GM19395 (cell line): ENCODE measurements at regions not wholly inside any gene's neighbourhood (a gene's known extent, or its start where the extent isn't known, plus 50 kb on each side); places are given as distances from the start of the nearest gene placed in this dataset.

Experiments
- ATAC-seq: cut with Tn5 transposase; IDR thresholded peaks from one replicate; pipeline ENCODE4 v1.9.1; 2021; ENCODE audit warnings: mild to moderate bottlenecking, moderate library complexity; ENCODE audit not compliant: unreplicated experiment

DNA sequence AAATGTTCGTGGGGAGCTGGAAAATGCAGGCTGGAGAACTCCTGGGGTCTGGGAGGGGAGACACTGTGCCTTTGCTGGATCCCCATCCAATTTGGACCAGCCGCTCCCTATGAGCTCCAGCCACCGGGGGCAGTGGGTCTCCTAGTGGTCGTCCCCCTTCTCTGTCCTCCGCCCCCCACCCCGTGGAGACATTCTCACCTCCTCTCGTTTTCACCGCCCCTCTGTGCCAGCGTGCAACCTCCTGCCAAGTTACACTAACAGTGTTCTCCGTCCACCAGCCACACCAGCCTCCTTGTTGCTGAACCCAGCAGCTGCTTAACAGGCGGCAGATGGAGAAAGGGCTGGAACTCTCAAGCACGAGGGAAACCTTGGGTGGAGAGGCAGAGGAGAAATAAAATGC, 67.4 kb upstream of the SOX9 start:
- ATAC-seq, result no peak

DNA sequence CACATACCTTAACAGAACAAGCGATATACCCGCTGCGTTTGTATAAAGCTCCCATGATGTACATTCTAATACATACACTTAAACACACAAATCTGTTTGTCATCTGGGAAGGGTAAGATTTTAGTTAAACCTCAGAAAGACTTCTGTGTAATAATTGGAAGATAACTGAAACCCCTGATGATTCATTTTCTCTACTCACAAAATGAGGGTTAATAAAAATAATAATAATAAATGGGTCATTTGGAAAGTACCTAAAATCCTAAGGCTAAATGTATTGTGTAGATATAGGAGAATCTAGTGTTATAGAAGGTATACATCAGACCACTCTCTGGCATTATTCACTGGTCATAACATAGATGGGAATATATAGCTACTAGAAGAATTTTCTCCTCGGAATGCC, 64.7 kb upstream of the SOX9 start:
- no peak for ATAC-seq

GRCh38 chr17:72056727-72057290, 64.0 kb upstream of the SOX9 start:
- ATAC-seq, result no peak

- no peak for ATAC-seq
Measured at GRCh38 chr17:72060084-72060483, 60.7 kb upstream of the SOX9 start.

GRCh38 chr17:72063262-72063661, 57.6 kb upstream of the SOX9 start:
- ATAC-seq, result no peak

DNA sequence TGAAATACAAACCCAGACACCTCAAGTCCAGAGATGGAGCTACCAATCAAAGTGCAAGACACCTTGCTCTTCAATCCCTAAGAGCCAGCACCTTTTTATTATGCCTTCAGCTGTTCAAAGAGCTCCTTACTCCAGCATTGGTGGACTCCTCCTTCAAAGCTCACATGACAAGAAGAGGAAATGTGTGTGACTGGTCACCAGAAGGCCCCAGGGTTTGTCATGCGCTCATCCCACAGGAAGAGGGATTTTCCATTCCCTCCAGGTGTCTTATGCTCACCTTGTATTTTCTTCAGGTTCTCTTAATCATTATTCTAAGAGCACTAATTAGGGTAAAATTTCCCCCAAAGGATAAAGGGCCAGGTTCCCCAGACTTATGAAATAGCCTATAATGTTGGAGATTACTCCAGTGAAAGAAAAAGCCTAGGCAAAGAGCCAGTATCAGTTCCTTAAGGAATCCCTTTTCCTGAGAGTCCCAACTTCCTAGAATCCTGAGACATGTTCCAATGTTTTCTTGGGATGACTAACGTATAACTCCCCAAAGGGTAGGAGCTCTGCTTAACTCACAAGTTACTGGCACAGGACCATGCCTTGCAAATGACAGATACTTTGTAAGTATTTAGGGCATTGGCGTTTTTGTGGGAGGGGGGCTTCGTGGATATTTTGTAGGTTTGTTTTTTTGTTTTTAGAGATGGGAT, 56.9 kb upstream of the SOX9 start:
- ATAC-seq, result no peak

DNA sequence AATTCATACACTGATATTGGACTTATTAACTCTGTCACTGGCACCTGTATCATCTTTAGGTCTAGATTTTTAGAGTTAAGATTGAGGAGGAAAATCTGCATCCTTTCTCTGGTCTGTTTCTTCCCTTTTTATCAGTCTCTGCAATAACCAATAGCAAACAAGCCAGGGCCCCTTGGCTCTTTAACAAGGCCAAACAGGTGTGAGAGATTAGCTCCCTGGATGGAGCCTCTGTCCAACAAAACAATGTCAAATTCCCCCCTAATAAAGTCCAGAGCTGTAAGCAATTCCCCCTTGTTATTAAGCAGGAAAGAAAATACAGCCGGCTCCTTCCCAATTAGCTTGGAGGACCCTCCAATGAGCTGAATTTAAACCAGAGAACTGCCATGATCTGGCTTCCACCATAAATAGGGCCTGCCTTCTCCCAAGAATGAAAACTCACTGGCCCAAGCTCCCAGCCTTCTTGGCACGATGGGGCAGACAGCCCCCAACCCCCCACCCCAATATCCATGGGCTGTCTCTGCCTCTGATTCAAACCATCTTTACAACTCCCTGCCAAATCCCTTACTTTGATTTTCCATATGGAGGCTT, 56.1 kb upstream of the SOX9 start:
- ATAC-seq, result no peak

GRCh38 chr17:72065556-72065955, 55.3 kb upstream of the SOX9 start:
- no peak for ATAC-seq

DNA sequence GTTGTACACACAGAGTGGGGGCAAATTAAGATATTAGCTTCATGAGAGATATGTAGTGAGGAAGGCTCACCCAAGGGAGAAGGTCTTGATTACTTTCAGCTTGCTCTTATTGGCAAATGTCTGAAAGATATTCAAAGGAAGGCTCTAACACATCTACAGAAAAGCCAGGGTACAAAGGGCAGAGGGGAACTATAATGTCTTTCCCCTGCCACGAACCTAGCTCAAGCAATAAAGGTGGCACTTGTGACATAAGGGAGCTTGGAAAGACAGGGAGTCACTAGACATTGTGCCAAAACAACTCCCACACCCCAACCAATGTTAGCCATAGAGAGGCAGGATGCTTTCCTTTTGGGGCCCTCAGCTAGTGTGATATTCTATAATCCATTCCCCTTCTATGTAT, 52.2 kb upstream of the SOX9 start:
- ATAC-seq, result no peak

DNA sequence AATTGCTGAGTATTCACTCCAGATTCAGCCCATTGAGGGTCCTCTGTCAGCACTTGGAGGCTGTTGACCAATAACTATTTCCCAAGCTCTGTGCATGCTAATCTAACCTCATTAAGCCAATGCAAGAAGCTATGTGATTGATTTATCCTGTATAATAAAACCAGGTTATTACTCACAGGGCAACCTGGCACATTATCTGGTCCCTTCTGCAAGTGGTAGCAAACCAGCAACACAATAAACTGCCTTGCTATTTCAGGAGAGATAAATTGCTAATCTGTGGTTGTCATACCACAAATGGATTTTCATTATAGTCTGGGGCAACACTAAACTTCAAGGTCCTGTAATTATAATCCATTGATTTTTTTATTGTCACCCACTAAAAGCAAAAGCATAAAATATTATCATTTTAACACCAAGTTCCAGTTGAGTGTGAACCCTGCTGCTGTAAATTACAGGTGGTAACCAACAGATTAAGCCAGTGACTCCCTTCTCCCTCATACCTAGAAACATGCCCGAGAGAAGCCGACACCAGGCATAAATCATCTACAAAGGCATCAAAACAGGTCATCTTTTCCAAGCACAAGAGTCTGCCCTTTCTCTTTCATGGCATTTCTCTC, 51.1 kb upstream of the SOX9 start:
- ATAC-seq, result no peak
